OCI-LY7 (cell line): ENCODE measurements at regions not wholly inside any gene's neighbourhood (a gene's known extent, or its start where the extent isn't known, plus 50 kb on each side); places are given as distances from the start of the nearest gene placed in this dataset.

ENCODE experiments used
- EZH2phosphoT487 ChIP-seq: fragments of 200-600 bp; sonication (generic); IDR thresholded peaks from 2 replicates; pipeline ENCODE4 v1.6.1; 2018; ENCODE audit warnings: low read depth, borderline replicate concordance, mild to moderate bottlenecking, mixed run types, antibody characterized with exemption, low read length, moderate library complexity, mixed read lengths
- TF ChIP-seq, protein P1 (sequence below): fragments of 200-600 bp; sonication (generic); conservative IDR thresholded peaks from 2 replicates; pipeline ENCODE4 v1.5.1; 2014; ENCODE audit warnings: mild to moderate bottlenecking, antibody characterized with exemption, low read length, moderate library complexity, mixed read lengths

GRCh38 chr4:181323061-181323460, 920.1 kb upstream of the TENM3 start:
- no peak for TF ChIP-seq EZH2phosphoT487
- TF ChIP-seq, protein P1, sequence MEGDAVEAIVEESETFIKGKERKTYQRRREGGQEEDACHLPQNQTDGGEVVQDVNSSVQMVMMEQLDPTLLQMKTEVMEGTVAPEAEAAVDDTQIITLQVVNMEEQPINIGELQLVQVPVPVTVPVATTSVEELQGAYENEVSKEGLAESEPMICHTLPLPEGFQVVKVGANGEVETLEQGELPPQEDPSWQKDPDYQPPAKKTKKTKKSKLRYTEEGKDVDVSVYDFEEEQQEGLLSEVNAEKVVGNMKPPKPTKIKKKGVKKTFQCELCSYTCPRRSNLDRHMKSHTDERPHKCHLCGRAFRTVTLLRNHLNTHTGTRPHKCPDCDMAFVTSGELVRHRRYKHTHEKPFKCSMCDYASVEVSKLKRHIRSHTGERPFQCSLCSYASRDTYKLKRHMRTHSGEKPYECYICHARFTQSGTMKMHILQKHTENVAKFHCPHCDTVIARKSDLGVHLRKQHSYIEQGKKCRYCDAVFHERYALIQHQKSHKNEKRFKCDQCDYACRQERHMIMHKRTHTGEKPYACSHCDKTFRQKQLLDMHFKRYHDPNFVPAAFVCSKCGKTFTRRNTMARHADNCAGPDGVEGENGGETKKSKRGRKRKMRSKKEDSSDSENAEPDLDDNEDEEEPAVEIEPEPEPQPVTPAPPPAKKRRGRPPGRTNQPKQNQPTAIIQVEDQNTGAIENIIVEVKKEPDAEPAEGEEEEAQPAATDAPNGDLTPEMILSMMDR, result no peak
